ENCODE measurements at regions not wholly inside any gene's neighbourhood (a gene's known extent, or its start where the extent isn't known, plus 50 kb on each side); places are given as distances from the start of the nearest gene placed in this dataset.

DNA sequence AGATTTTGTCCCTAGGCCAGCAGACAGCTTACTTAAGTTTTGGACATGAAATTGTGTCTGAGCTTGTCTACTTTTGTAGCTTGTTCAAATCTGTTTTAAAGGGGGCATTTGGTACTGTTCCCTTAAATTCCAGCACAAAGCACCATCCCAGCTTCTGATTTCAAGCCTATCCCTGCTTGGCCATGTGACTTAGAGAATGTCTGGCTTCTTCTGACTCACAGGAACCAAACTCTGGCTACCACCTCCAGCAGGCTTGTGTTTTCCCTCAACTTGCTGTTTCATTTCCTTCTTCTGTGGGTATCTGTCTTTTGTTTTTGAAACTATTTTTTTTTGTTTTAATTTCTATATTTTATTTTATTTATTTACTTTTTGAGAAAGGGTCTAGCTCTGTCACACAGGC, 97.9 kb upstream of the FZD8 start:
- no peak for TF ChIP-seq CTCF (IDR thresholded peaks at IDR 0.05)
- H3K9me3 ChIP-seq (ENCODE audit: control insufficient read depth, insufficient read depth, low read length), result no peaks in the 10 kb centered on the region
- no peaks in the 10 kb centered on the region for H3K27me3 ChIP-seq (ENCODE audit: control insufficient read depth, insufficient read depth, low read length)
- H3K36me3 ChIP-seq (ENCODE audit: control insufficient read depth, insufficient read depth, low read length), result no peaks in the 10 kb centered on the region
- H3K36me3 Mint-ChIP-seq, result no peaks in the 10 kb centered on the region
- H3K9me3 Mint-ChIP-seq, result peaks cover 5 to 8% of the 10 kb centered on the region in 2 donors
- no peak for ATAC-seq
- no peak overlapping the region for H3K27ac ChIP-seq (ENCODE audit: low read length)
- no peak overlapping the region for H3K27ac Mint-ChIP-seq
- DNase-seq, result no peak
- no peaks in the 10 kb centered on the region for H3K4me1 ChIP-seq (ENCODE audit: control insufficient read depth, insufficient read depth, low read length)
- H3K4me3 Mint-ChIP-seq, result no peak overlapping the region
- no peak overlapping the region for H3K4me3 ChIP-seq (ENCODE audit: low read length)
- no peaks in the 10 kb centered on the region for H3K4me1 Mint-ChIP-seq
- H3K27me3 Mint-ChIP-seq (ENCODE audit: low read depth in 2 of 2), result peaks cover 0 to 7% of the 10 kb centered on the region in 2 donors
- intact Hi-C loops (cut with micrococcal nuclease), result no loop called here

GRCh38 chr10:35735412-35735811, 93.3 kb upstream of the FZD8 start:
- ATAC-seq, result no peak
- H3K9me3 Mint-ChIP-seq, result peaks cover 3% of the 10 kb centered on the region in 2 donors
- peaks cover 0 to 6% of the 10 kb centered on the region in 2 donors for H3K27me3 Mint-ChIP-seq (ENCODE audit: low read depth in 2 of 2)
- Histone ChIP-seq H3K27me3 (ENCODE audit: control insufficient read depth, insufficient read depth, low read length) (no peaks in the 10 kb centered on the region), H3K9me3 (ENCODE audit: control insufficient read depth, insufficient read depth, low read length) (no peaks in the 10 kb centered on the region), H3K4me1 (ENCODE audit: control insufficient read depth, insufficient read depth, low read length) (no peaks in the 10 kb centered on the region), H3K36me3 (ENCODE audit: control insufficient read depth, insufficient read depth, low read length) (no peaks in the 10 kb centered on the region), H3K4me3 (ENCODE audit: low read length) (no peak overlapping the region), H3K27ac (ENCODE audit: low read length) (no peak overlapping the region)
- no peaks in the 10 kb centered on the region for H3K36me3 Mint-ChIP-seq
- intact Hi-C loops (cut with micrococcal nuclease), result no loop called here
- DNase-seq, result no peak
- no peak overlapping the region for H3K27ac Mint-ChIP-seq
- 85% methylated on average over 5 of the region's 5 CpGs for WGBS (ENCODE audit: insufficient coverage)
- no peaks in the 10 kb centered on the region for H3K4me1 Mint-ChIP-seq
- H3K4me3 Mint-ChIP-seq, result no peak overlapping the region
- no peak for TF ChIP-seq CTCF (IDR thresholded peaks at IDR 0.05)

- DNase-seq, result no peak
- Histone ChIP-seq H3K36me3 (ENCODE audit: control insufficient read depth, insufficient read depth, low read length) (no peaks in the 10 kb centered on the region), H3K27me3 (ENCODE audit: control insufficient read depth, insufficient read depth, low read length) (no peaks in the 10 kb centered on the region), H3K27ac (ENCODE audit: low read length) (no peak overlapping the region), H3K4me1 (ENCODE audit: control insufficient read depth, insufficient read depth, low read length) (no peaks in the 10 kb centered on the region), H3K9me3 (ENCODE audit: control insufficient read depth, insufficient read depth, low read length) (no peaks in the 10 kb centered on the region), H3K4me3 (ENCODE audit: low read length) (no peak overlapping the region)
- Mint-ChIP-seq H3K9me3 (no peaks in the 10 kb centered on the region), H3K4me3 (no peak overlapping the region), H3K36me3 (no peaks in the 10 kb centered on the region), H3K27ac (no peak overlapping the region), H3K27me3 (ENCODE audit: low read depth in 2 of 2) (peaks cover 0 to 3% of the 10 kb centered on the region in 2 donors), H3K4me1 (no peaks in the 10 kb centered on the region)
- no peak for TF ChIP-seq CTCF (IDR thresholded peaks at IDR 0.05)
- WGBS (ENCODE audit: insufficient coverage), result 100% methylated on average over 1 of the region's 1 CpG
- no peak for ATAC-seq
- intact Hi-C loops (cut with micrococcal nuclease), result no loop called here
Measured at GRCh38 chr10:35731828-35732227, 89.7 kb upstream of the FZD8 start.

DNA sequence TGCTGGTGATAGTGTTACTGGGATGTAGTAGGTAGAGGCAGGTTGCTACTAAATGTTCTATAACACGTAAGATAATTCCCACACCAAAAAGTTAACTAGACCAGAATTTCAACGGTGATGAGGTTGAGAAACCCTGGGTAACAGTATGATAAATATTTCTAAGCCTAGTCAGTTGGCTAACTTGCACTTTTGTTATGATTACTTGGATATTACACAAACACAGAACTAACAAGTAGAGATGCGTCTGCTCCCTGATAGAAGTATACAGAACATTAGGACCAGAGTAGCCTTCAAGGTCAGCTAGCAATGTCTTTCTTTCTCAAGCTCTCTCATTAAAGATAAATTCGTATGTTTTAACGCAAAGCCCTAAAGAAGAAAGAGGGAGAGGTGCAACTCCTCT, 86.2 kb upstream of the FZD8 start:
- TF ChIP-seq CTCF (IDR thresholded peaks at IDR 0.05), result no peak
- no peaks in the 10 kb centered on the region for H3K4me1 Mint-ChIP-seq
- Histone ChIP-seq H3K27ac (ENCODE audit: low read length) (no peak overlapping the region), H3K9me3 (ENCODE audit: control insufficient read depth, insufficient read depth, low read length) (no peaks in the 10 kb centered on the region), H3K4me3 (ENCODE audit: low read length) (no peak overlapping the region), H3K36me3 (ENCODE audit: control insufficient read depth, insufficient read depth, low read length) (no peaks in the 10 kb centered on the region), H3K27me3 (ENCODE audit: control insufficient read depth, insufficient read depth, low read length) (no peaks in the 10 kb centered on the region), H3K4me1 (ENCODE audit: control insufficient read depth, insufficient read depth, low read length) (no peaks in the 10 kb centered on the region)
- DNase-seq (no peak), ATAC-seq (no peak)
- H3K4me3 Mint-ChIP-seq, result no peak overlapping the region
- H3K36me3 Mint-ChIP-seq, result no peaks in the 10 kb centered on the region
- WGBS (ENCODE audit: insufficient coverage), result 71% methylated on average over 4 of the region's 5 CpGs
- intact Hi-C loops (cut with micrococcal nuclease), result loop anchor here (10.0 kb wide), 1 partner anchor 56 kb away; no protein-coding TSS in a partner anchor
- no peaks in the 10 kb centered on the region for H3K9me3 Mint-ChIP-seq
- H3K27me3 Mint-ChIP-seq (ENCODE audit: low read depth in 2 of 2), result peaks cover 0 to 3% of the 10 kb centered on the region in 2 donors
- H3K27ac Mint-ChIP-seq, result no peak overlapping the region

Data from natural killer cell (primary cell).